HFFc6 (cell line): ENCODE measurements at regions not wholly inside any gene's neighbourhood (a gene's known extent, or its start where the extent isn't known, plus 50 kb on each side); places are given as distances from the start of the nearest gene placed in this dataset.
A peak's percentile ranks its signal among the peaks of the same experiment; 100 is the strongest.

Experiments
- DNase-seq: peaks from one replicate; pipeline ENCODE4 v3.0.0-alpha.2; 2018
- H3K27ac Mint-ChIP-seq: 2 replicates; pipeline ENCODE4 v1.8.0; 2020; ENCODE audit warnings: mild to moderate bottlenecking, mixed read lengths
- H3K27me3 Mint-ChIP-seq: 2 replicates; pipeline ENCODE4 v1.8.0; 2021; ENCODE audit warnings: mild to moderate bottlenecking, moderate library complexity, mixed read lengths; ENCODE audit not compliant: insufficient read depth
- H3K36me3 Mint-ChIP-seq: 2 replicates; pipeline ENCODE4 v1.8.0; 2021; ENCODE audit warnings: low read depth, mixed read lengths
- H3K4me1 Mint-ChIP-seq: 2 replicates; pipeline ENCODE4 v1.8.0; 2020; ENCODE audit warnings: low read depth, mixed read lengths
- H3K4me3 Mint-ChIP-seq: 2 replicates; pipeline ENCODE4 v1.8.0; 2020; ENCODE audit warnings: mild to moderate bottlenecking, moderate library complexity, mixed read lengths
- H3K9me3 Mint-ChIP-seq: 2 replicates; pipeline ENCODE4 v1.8.0; 2020; ENCODE audit warnings: mild to moderate bottlenecking, mixed read lengths
- CTCF ChIP-seq: fragments of 200-600 bp; sonication (generic); IDR thresholded peaks from 2 replicates; pipeline ENCODE4 v1.5.0; 2021; ENCODE audit warnings: antibody characterized with exemption, mild to moderate bottlenecking

GRCh38 chr1:17877316-17877715, 122.2 kb downstream of the ACTL8 start:
- DNase-seq: no peak
- Mint-ChIP-seq H3K36me3 (peaks cover 9% of the 10 kb centered on the region), H3K4me3 (no peak overlapping the region), H3K4me1 (peaks cover 75% of the 10 kb centered on the region), H3K27ac (peak overlapping the region; percentile 23), H3K27me3 (peaks cover 2% of the 10 kb centered on the region), H3K9me3 (0 out of 2 replicates have a peak, but pooled peaks cover 3% of the 10 kb centered on the region)
- no peak for TF ChIP-seq CTCF

- peaks cover 9% of the 10 kb centered on the region for H3K36me3 Mint-ChIP-seq
- H3K27ac Mint-ChIP-seq: peak overlapping the region; percentile 23
- H3K4me3 Mint-ChIP-seq: peak overlapping the region; percentile 39
- TF ChIP-seq CTCF: no peak
- DNase-seq: no peak
- H3K4me1 Mint-ChIP-seq: peaks cover 72% of the 10 kb centered on the region
- H3K9me3 Mint-ChIP-seq: 0 out of 2 replicates have a peak, but pooled peaks cover 3% of the 10 kb centered on the region
- H3K27me3 Mint-ChIP-seq: peaks cover 2% of the 10 kb centered on the region
These were observed 122.8 kb downstream of the ACTL8 start for GRCh38 chr1:17877896-17878295.

- peaks cover 9% of the 10 kb centered on the region for H3K36me3 Mint-ChIP-seq
- H3K4me3 Mint-ChIP-seq: peak overlapping the region; percentile 58
- H3K27me3 Mint-ChIP-seq: peaks cover under 1% of the 10 kb centered on the region
- peak; percentile 82 for DNase-seq
- H3K9me3 Mint-ChIP-seq: 0 out of 2 replicates have a peak, but pooled peaks cover 3% of the 10 kb centered on the region
- peaks cover 63% of the 10 kb centered on the region for H3K4me1 Mint-ChIP-seq
- peak overlapping the region; percentile 95 for H3K27ac Mint-ChIP-seq
- no peak for TF ChIP-seq CTCF
These were observed 123.7 kb downstream of the ACTL8 start for GRCh38 chr1:17878837-17879236.

- no peak overlapping the region for H3K4me3 Mint-ChIP-seq
- no peak for DNase-seq
- peaks cover 47% of the 10 kb centered on the region for H3K4me1 Mint-ChIP-seq
- TF ChIP-seq CTCF: no peak
- no peak overlapping the region for H3K27ac Mint-ChIP-seq
- no peaks in the 10 kb centered on the region; the same call in 1 of the 2 replicates for H3K27me3 Mint-ChIP-seq
- 0 out of 2 replicates have a peak, but pooled peaks cover 3% of the 10 kb centered on the region for H3K9me3 Mint-ChIP-seq
- H3K36me3 Mint-ChIP-seq: peaks cover 9% of the 10 kb centered on the region
These were observed 125.3 kb downstream of the ACTL8 start for GRCh38 chr1:17880449-17880848.

- Mint-ChIP-seq H3K27me3 (peaks cover 3% of the 10 kb centered on the region), H3K4me1 (peaks cover 33% of the 10 kb centered on the region), H3K27ac (no peak overlapping the region), H3K4me3 (no peak overlapping the region), H3K9me3 (no peaks in the 10 kb centered on the region), H3K36me3 (peaks cover 4% of the 10 kb centered on the region)
- DNase-seq: peak; percentile 12
- peak; percentile 27; the same call in 1 of the 2 replicates for TF ChIP-seq CTCF
These were observed 126.6 kb downstream of the ACTL8 start for GRCh38 chr1:17881761-17882160.

GRCh38 chr1:17883136-17883535, 128.0 kb downstream of the ACTL8 start:
- Mint-ChIP-seq H3K27me3 (peaks cover 3% of the 10 kb centered on the region), H3K36me3 (peaks cover 4% of the 10 kb centered on the region), H3K4me3 (no peak overlapping the region), H3K4me1 (peaks cover 22% of the 10 kb centered on the region), H3K9me3 (no peaks in the 10 kb centered on the region), H3K27ac (no peak overlapping the region)
- DNase-seq: no peak
- TF ChIP-seq CTCF: no peak
